Cardiac muscle cell (in vitro differentiated cells and primary cell): ENCODE measurements at regions not wholly inside any gene's neighbourhood (a gene's known extent, or its start where the extent isn't known, plus 50 kb on each side); places are given as distances from the start of the nearest gene placed in this dataset.

ENCODE experiments used
- DNase-seq, 2 donors: peaks; one replicate each; pipeline versions ENCODE4 v3.0.0 to v3.0.0-alpha.2; 2010 to 2017; ENCODE audit warnings: low read depth in 1 of 2, low spot score in 1 of 2
- H3K27ac ChIP-seq: fragments of 200-600 bp; sonication (generic); 2 replicates; pipeline ENCODE4 v1.5.1; 2016
- H3K27me3 ChIP-seq: fragments of 200-600 bp; sonication (generic); 2 replicates; pipeline ENCODE4 v1.6.0; 2016; ENCODE audit warnings: control low read depth
- H3K36me3 ChIP-seq: fragments of 200-600 bp; sonication (generic); 2 replicates; pipeline ENCODE4 v1.5.1; 2016; ENCODE audit warnings: control low read depth
- H3K4me1 ChIP-seq: fragments of 200-600 bp; sonication (generic); 2 replicates; pipeline ENCODE4 v1.8.1; 2017; ENCODE audit warnings: low read depth, mild to moderate bottlenecking, mixed run types
- H3K4me3 ChIP-seq: fragments of 200-600 bp; sonication (generic); 2 replicates; pipeline ENCODE4 v1.5.1; 2016; ENCODE audit warnings: mild to moderate bottlenecking
- H3K9me3 ChIP-seq: fragments of 200-600 bp; sonication (generic); 2 replicates; pipeline ENCODE4 v1.5.1; 2017; ENCODE audit warnings: low read depth, mild to moderate bottlenecking, control low read depth
- CTCF ChIP-seq: IDR thresholded peaks from 2 replicates; pipeline ENCODE4 v1.5.1; 2012; ENCODE audit warnings: low read depth, mild to moderate bottlenecking, low read length

DNA sequence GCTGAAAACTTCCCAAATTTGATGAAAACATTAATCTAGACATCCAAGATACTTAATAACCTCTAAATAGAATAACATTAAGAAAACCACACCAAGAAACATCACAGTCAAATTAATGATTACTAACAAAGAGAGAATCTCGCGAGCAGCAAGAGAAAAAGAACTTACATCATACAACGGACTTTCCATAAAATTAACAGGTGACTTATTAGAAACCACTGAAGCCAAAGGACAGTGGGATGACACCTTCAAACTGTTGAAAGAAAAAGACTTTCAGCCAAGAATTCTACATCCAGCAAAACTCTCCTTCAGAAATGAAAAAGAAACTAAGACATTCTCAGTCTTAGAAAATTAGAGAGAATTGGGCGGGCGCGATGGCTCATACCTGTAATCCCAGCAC is 232.0 kb downstream of the SNCA start:
- Histone ChIP-seq H3K4me1 (no peaks in the 10 kb centered on the region), H3K9me3 (no peaks in the 10 kb centered on the region), H3K27me3 (no peaks in the 10 kb centered on the region), H3K27ac (no peak overlapping the region), H3K4me3 (no peak overlapping the region), H3K36me3 (no peaks in the 10 kb centered on the region)
- DNase-seq = no peak
- no peak for TF ChIP-seq CTCF

DNA sequence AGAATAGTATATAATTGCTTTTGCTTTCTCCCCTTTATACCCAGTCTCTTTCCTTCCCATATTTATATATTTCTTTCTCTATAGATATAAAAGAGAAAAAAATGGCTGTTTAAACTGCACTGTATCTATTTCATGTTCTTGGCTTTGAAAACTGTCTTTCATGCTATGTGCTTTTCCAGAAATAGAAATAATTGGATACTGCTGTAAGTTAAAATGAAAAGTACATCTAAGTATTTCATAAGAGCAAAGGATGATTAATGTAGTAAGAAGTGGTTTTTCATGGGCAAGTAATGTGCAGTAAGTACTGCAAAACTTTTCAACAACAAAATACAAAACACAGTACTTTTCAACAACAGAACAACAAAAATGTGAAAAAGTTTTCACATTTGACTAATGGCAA is 237.9 kb downstream of the SNCA start:
- no peaks in the 10 kb centered on the region for H3K9me3 ChIP-seq
- no peak for TF ChIP-seq CTCF

DNA sequence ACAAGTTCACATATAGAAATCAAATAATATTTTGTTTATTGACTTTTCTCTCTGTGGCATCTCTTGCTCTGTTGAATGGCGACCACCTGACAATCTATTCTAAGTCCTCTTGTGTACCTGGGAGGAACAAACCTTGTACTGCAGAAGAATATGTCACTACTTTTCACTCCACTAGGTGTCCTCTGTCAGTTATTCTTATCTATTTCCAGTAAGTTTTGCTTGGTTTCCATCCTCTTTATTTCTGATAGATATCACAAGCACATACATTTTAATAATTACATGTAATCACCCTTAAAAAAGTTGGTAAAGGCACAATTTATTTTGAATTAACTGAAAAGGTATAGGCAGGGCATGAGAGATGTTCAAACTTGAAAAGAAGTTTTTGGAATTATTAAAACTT is 238.4 kb downstream of the SNCA start:
- Histone ChIP-seq H3K27me3 (no peaks in the 10 kb centered on the region), H3K27ac (no peak overlapping the region), H3K9me3 (no peaks in the 10 kb centered on the region), H3K4me3 (no peak overlapping the region), H3K4me1 (no peaks in the 10 kb centered on the region), H3K36me3 (no peaks in the 10 kb centered on the region)
- DNase-seq = peak in 1 of 2 donors; percentile 17
- no peak for TF ChIP-seq CTCF

More for the DNA sequence above, 237.9 kb downstream of the SNCA start:
- H3K27ac ChIP-seq = no peak overlapping the region
- H3K4me1 ChIP-seq = no peaks in the 10 kb centered on the region
- no peaks in the 10 kb centered on the region for H3K27me3 ChIP-seq
- no peaks in the 10 kb centered on the region for H3K36me3 ChIP-seq
- H3K4me3 ChIP-seq = no peak overlapping the region
- peak in 1 of 2 donors; percentile 5 for DNase-seq

DNA sequence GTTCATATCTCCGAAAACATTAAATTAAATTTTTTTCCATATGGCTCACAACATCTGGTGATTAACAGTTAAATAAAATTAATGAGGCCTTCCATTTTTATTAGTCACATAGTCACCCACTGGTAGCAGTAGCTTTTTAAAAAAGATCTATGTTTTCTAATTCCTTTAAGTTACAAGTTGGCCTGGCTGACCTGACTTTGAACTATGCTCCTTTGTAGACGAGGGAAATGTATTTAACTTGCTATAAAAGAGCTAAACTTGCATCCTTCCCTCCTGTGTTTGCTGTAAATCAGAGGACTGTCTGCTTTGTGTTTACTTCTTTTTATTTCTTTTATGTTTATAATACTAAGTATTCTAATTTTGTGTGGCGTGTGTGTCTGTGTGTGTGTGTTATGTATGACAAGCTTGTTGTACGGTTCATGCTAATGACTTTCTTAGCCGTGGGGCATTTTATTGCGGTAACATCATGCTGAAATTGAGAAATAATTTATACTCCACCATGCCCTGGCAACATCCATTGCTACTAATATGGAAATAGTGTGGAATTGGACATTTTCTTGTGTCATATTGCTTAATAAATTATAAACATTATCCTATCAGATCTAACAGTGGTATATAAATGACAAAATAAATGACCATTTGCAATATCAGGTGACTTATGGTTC is 241.7 kb downstream of the SNCA start:
- Histone ChIP-seq H3K27ac (no peak overlapping the region), H3K4me3 (no peak overlapping the region), H3K36me3 (no peaks in the 10 kb centered on the region), H3K9me3 (no peaks in the 10 kb centered on the region), H3K27me3 (no peaks in the 10 kb centered on the region), H3K4me1 (no peaks in the 10 kb centered on the region)
- DNase-seq = no peak
- TF ChIP-seq CTCF = no peak

DNA sequence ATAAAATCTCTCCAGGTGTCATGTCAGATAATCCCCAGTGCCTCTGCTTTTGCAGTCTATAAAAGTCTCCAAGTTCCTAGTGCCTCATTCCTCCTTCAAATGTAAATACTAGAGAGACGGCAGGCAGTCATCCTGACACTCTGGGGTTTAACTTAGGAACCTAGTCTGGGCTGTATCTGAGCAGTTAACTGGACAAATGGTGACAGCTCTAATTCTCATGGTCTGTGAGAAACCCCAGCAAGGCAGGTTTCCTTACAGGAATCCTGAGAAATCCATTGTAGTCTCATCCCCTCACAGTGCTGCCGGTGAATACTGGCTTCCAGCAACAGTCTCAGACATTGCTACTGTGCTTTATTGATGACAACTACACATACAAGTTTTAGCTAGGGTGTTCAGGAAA is 246.8 kb downstream of the SNCA start:
- no peak for TF ChIP-seq CTCF
- no peaks in the 10 kb centered on the region for H3K36me3 ChIP-seq
- H3K4me3 ChIP-seq = no peak overlapping the region
- no peaks in the 10 kb centered on the region for H3K27me3 ChIP-seq
- peak in 1 of 2 donors; percentile 49 for DNase-seq
- H3K9me3 ChIP-seq = no peaks in the 10 kb centered on the region
- peak overlapping the region; percentile 70 for H3K27ac ChIP-seq
- peaks cover 11% of the 10 kb centered on the region for H3K4me1 ChIP-seq
